NCI-H1105 (cell line): ENCODE measurements at regions not wholly inside any gene's neighbourhood (a gene's known extent, or its start where the extent isn't known, plus 50 kb on each side); places are given as distances from the start of the nearest gene placed in this dataset.
"Not testable (repeated sequence)": the region's sequence is repeated elsewhere in the genome, so short reads cannot be mapped to it uniquely, and the experiment has no call there.

Source experiments
- DNase-seq: peaks from one replicate; lab custom pipeline; 2025; lab: John Stamatoyannopoulos, UW

- DNase-seq = no peak
These were observed 139.8 kb upstream of the LGR5 start for GRCh38 chr12:71299541-71300376.

DNA sequence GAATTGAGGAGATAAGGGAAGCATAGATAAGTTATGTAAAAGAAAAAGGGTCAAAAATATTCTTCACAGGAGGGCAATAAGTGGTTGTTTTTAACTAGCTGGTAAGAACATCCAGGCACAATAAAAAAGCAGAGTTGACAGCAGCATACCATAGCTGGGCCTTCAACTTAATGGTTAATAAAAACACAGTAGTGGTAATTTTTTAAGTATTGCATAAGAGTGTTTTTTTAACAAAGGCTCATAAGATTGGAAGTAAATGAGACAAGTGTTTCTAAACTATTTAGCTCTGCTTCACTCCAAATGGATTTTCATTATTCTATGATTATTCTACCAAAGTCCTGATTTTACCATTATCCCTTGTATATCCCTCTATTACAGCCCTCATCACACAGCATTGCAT lies 140.1 kb upstream of the TSPAN8 start:
- DNase-seq = no peak

GRCh38 chr12:71295953-71296352 lies 138.2 kb upstream of the TSPAN8 start:
- no peak for DNase-seq

DNA sequence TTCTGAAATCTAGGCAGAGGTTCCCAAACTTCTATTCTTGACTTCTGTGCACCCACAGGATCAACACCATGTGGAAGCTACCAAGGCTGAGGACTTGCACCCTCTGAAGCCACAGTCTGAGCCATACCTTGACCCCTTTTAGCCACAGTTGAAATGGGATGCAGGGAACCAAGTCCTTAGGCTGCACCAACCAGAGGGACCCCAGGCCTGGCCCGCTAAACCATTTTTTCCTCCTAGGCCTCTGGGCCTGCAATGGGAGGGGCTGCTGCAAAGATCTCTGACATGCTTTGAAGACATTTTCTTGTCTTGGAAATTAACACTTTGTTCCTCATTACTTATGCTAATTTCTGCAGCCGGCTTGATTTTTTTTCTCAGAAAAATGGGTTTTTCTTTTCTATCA lies 133.9 kb upstream of the TSPAN8 start:
- no peak for DNase-seq

DNA sequence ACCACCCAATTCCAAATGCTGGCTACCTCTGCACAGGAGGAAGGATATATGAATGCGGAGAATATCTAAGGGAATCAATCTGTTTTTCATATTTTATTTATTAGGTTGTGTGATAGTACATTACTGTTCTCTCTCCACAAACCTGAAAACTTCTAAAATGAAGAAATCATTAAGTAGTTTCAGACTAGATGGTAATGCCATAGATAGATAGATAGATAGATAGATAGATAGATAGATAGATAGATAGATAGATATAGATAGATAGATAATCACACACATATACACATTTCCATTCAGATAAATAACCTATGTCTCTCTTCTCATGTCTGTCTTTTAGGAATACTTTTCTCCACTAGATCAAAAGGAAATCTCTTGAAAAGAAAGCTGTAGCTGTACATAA lies 126.1 kb upstream of the TSPAN8 start:
- DNase-seq = no peak

- no peak for DNase-seq
These were observed 125.1 kb upstream of the TSPAN8 start for GRCh38 chr12:71282925-71283324.

GRCh38 chr12:71282020-71282419 lies 124.2 kb upstream of the TSPAN8 start:
- DNase-seq = no peak

DNA sequence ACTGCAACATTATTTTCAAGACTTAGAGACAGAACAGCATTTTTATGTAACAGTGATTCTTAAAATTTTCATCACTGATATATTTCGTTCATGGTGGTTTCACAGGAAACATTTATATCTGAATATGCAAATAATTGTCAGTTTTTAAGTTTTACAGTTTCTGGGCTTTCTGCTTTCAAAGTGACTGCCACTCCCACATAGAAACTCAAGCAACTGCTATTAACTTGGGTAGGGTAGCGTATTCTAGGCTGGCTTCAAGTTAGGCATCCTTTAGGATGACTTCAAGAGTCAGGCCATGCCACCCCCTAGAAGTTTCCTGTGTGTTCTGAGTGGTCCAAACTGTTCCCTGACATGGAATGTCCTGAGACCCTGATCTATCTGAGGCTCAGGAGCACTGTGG lies 123.6 kb upstream of the TSPAN8 start:
- DNase-seq = no peak

DNA sequence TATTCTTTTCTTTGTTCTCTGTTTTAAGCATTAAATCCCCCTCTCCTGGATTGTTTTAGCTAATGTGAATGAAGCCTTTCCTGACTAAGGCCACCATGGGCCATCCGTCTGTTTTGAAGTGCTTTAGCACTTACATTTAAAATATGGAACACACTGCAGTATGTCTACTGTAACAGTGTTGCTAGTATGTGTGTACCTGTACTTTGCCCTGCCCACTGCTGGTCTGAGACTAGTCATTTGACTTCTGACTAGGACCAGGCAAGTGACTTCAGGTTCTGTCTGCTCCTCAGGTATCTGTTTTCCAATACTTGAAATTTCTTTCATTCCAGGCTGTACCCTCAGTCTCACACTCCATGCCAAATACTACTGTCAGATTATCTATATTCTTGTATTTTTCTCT lies 120.1 kb upstream of the TSPAN8 start:
- DNase-seq = no peak

DNA sequence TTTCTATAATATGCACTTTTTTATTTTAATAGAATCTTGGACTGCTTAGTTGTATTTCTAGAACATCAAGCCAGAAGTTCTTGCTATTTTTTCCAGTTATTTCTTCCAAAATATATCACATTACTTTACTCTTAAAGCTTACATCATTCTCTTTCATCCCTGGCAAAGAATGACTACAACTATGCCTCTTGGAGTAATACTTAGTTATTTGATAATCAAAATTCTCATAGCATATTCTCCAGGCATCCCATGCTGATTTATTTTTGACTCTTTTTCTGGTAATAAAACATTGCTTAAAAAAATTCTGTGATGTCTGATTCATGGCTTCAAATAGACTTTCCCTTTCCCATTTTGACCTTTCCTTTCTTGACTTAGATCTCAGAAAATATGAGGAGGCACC lies 118.7 kb upstream of the TSPAN8 start:
- DNase-seq = no peak

DNA sequence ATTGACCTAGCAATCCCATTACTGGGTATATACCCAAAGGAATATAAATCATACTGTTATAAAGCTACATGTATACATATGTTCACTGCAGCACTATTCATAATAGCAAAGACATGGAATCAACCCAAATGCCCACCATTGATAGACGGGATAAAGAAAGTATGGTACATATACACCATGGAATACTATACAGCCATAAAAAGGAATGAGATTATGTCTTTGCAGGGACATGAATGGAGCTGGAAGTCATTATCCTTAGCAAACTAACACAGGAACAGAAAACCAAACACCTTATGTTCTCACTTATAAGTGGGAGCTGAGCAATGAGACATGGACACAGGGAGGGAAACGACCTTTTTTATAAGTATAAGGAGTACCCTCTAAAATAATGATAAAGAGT lies 113.0 kb upstream of the TSPAN8 start:
- DNase-seq = not testable (repeated sequence)

GRCh38 chr12:71270057-71270456 lies 112.3 kb upstream of the TSPAN8 start:
- no peak for DNase-seq

DNA sequence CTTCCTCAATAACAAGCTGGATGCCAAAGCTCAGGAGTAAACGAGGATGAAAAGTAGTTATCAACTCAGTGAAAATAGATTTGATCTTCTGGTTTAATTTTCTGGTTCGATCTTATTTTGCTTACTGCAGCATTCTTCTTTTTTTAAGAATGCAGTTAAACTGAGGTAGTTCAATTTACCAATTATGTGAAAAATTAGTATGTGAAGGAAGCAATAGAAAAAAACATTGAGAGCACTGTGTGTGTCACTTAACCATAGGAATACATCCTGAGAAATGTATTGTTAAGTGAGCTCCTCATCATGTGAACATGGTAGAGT lies 111.4 kb upstream of the TSPAN8 start:
- DNase-seq = no peak

DNA sequence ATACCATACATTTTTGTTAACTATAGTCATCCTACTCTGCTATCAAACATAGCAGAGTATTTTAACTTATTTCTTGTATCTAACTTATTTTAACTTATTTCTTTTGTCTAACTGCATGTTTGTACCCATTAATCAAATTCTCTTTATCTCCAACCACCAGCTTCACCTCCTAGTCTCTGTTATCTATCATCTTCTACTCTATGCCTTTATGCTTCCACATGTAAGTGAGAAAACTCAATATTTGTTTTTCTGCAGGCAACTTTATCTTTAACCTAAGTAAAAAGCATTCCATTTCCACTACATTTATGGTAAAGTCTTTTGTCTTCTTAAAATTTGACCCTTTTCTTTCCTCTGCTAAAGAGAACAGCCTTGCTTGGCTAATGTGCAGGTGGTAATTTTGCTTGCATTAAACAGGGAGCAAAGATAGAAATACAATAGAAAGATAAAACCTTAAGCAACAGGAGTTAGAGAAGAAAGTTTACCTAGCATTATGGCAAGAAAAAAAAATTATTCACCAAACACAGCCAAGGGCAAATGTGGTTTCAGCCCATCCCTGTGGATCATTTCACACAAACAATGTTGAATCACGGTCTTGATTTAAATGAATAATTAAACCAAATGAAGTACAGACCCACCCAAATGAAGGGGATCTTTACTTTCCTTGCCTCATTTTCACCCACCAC lies 110.9 kb upstream of the TSPAN8 start:
- DNase-seq = no peak

- DNase-seq = no peak
These were observed 108.8 kb upstream of the TSPAN8 start for GRCh38 chr12:71266606-71267005.

GRCh38 chr12:71265731-71266130 lies 107.9 kb upstream of the TSPAN8 start:
- DNase-seq = not testable (repeated sequence)

DNA sequence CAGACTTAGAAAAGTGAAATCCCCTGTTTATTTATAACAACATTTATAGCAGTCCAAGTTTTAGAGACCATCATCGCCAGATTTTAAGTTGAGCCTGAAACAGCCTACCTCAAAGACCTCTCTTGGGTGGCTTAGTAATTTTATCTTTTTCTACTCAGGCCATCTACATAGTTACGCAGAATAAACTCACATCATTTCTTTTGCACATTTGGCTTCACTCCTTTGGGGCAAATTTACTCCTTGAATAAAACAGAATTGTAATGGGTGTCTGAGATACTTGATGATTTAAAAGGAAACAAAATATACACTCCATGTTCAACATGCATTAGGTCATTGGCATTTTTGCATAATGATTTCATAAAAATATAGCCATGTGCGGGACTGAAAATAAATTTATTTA lies 104.7 kb upstream of the TSPAN8 start:
- DNase-seq = no peak

- DNase-seq = no peak
These were observed 94.7 kb upstream of the TSPAN8 start for GRCh38 chr12:71252473-71252872.

DNA sequence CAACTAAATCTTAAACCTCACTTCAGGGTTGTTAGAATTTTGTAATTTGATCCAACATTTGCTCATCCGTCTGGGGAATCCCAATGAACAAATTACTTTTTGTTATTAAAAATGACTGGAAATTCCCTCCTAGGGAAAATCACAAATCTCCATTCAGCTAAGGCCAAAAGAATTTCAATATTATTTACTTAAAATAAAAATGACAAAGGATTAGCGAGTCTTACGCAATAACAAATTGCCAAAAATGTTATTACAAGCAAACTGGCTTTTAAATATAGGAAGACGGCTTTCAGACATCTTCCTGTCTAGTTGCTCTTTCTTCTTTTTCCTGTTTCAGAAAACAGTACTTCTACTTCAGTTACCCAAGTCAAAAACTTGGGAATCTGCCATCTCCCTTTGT lies 92.4 kb upstream of the TSPAN8 start:
- DNase-seq = no peak

GRCh38 chr12:71243370-71243769 lies 85.6 kb upstream of the TSPAN8 start:
- no peak for DNase-seq

- DNase-seq = no peak
These were observed 84.7 kb upstream of the TSPAN8 start for GRCh38 chr12:71242511-71242910.

GRCh38 chr12:71240946-71241345 lies 83.1 kb upstream of the TSPAN8 start:
- no peak for DNase-seq

- DNase-seq = no peak
These were observed 81.9 kb upstream of the TSPAN8 start for GRCh38 chr12:71239731-71240130.

- DNase-seq = no peak
These were observed 79.3 kb upstream of the TSPAN8 start for GRCh38 chr12:71237128-71237527.
